ENCODE measurements at regions not wholly inside any gene's neighbourhood (a gene's known extent, or its start where the extent isn't known, plus 50 kb on each side); places are given as distances from the start of the nearest gene placed in this dataset.

DNA sequence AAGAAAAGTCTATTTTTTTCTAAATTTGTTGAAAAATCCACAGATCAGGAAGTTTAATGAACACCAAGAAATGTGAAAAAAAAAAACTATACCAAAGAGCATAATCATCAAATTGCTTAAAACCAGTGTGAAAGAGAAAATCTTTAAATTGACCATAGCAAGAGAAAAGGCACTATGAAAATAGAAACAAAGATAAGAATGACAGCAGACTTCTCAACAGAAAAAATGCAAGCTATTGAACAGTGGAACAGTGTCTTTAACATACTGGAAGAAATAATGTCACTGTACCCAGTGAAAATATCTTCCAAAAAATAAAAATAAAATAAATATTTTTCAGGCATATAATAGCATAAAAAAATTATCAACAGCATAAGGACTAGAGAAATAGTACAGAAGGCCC, 243.0 kb upstream of the GJB5 start:
- Histone ChIP-seq H3K4me3 (ENCODE audit: low read depth in 1 of 2, low read length in 2 of 2) (no peak overlapping the region), H3K4me1 (ENCODE audit: control insufficient read depth in 1 of 2, insufficient read depth in 2 of 2, low read length in 2 of 2) (no peaks in the 10 kb centered on the region), H3K27ac (ENCODE audit: low read length) (no peak overlapping the region), H3K9me3 (ENCODE audit: control insufficient read depth in 1 of 2, low read length in 2 of 2) (peaks cover 14 to 18% of the 10 kb centered on the region in 2 donors), H3K36me3 (ENCODE audit: control insufficient read depth in 1 of 2, insufficient read depth in 2 of 2, low read length in 2 of 2) (no peaks in the 10 kb centered on the region), H3K27me3 (ENCODE audit: low read depth, low read length) (no peaks in the 10 kb centered on the region)

GRCh38 chr1:34518146-34518699, 236.6 kb upstream of the GJB5 start:
- Histone ChIP-seq H3K4me1 (ENCODE audit: control insufficient read depth in 1 of 2, insufficient read depth in 2 of 2, low read length in 2 of 2) (no peaks in the 10 kb centered on the region), H3K9me3 (ENCODE audit: control insufficient read depth in 1 of 2, low read length in 2 of 2) (no peaks in the 10 kb centered on the region), H3K36me3 (ENCODE audit: control insufficient read depth in 1 of 2, insufficient read depth in 2 of 2, low read length in 2 of 2) (no peaks in the 10 kb centered on the region), H3K4me3 (ENCODE audit: low read depth in 1 of 2, low read length in 2 of 2) (no peak overlapping the region), H3K27ac (ENCODE audit: low read length) (no peak overlapping the region), H3K27me3 (ENCODE audit: low read depth, low read length) (no peaks in the 10 kb centered on the region)

GRCh38 chr1:34520111-34520510, 234.7 kb upstream of the GJB5 start:
- Histone ChIP-seq H3K27ac (ENCODE audit: low read length) (no peak overlapping the region), H3K27me3 (ENCODE audit: low read depth, low read length) (no peaks in the 10 kb centered on the region), H3K4me3 (ENCODE audit: low read depth in 1 of 2, low read length in 2 of 2) (no peak overlapping the region), H3K9me3 (ENCODE audit: control insufficient read depth in 1 of 2, low read length in 2 of 2) (no peaks in the 10 kb centered on the region), H3K36me3 (ENCODE audit: control insufficient read depth in 1 of 2, insufficient read depth in 2 of 2, low read length in 2 of 2) (no peaks in the 10 kb centered on the region), H3K4me1 (ENCODE audit: control insufficient read depth in 1 of 2, insufficient read depth in 2 of 2, low read length in 2 of 2) (no peaks in the 10 kb centered on the region)

DNA sequence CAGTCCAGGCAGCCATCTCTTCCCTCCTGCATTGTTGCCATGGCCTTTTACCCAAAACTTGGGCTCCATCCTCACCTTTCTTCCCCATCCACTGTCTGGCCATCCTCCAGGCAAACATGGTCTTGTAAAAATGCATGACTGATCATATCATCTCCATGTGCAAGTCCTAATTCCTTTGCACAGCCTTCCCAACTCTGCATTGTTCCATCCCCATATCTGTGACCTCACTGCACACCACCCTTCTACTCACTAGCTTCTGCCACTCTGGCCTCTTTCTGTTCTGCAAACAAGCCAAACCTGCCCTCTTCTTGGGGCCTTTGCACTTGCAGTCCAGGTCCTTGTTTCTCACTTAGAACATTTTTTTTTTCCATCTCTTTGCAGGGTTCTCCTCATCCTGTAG, 230.1 kb upstream of the GJB5 start:
- H3K27me3 ChIP-seq (ENCODE audit: low read depth, low read length): no peaks in the 10 kb centered on the region
- H3K36me3 ChIP-seq (ENCODE audit: control insufficient read depth in 1 of 2, insufficient read depth in 2 of 2, low read length in 2 of 2): no peaks in the 10 kb centered on the region
- no peaks in the 10 kb centered on the region for H3K9me3 ChIP-seq (ENCODE audit: control insufficient read depth in 1 of 2, low read length in 2 of 2)
- H3K4me1 ChIP-seq (ENCODE audit: control insufficient read depth in 1 of 2, insufficient read depth in 2 of 2, low read length in 2 of 2): no peaks in the 10 kb centered on the region
- no peak overlapping the region for H3K4me3 ChIP-seq (ENCODE audit: low read depth in 1 of 2, low read length in 2 of 2)
- no peak overlapping the region for H3K27ac ChIP-seq (ENCODE audit: low read length)

- no peaks in the 10 kb centered on the region for H3K4me1 ChIP-seq (ENCODE audit: control insufficient read depth in 1 of 2, insufficient read depth in 2 of 2, low read length in 2 of 2)
- no peaks in the 10 kb centered on the region for H3K9me3 ChIP-seq (ENCODE audit: control insufficient read depth in 1 of 2, low read length in 2 of 2)
- H3K4me3 ChIP-seq (ENCODE audit: low read depth in 1 of 2, low read length in 2 of 2): no peak overlapping the region
- no peaks in the 10 kb centered on the region for H3K27me3 ChIP-seq (ENCODE audit: low read depth, low read length)
- no peak overlapping the region for H3K27ac ChIP-seq (ENCODE audit: low read length)
- no peaks in the 10 kb centered on the region for H3K36me3 ChIP-seq (ENCODE audit: control insufficient read depth in 1 of 2, insufficient read depth in 2 of 2, low read length in 2 of 2)
Measured at GRCh38 chr1:34529935-34530859, 224.7 kb upstream of the GJB5 start.

- Histone ChIP-seq H3K4me3 (ENCODE audit: low read depth in 1 of 2, low read length in 2 of 2) (no peak overlapping the region), H3K27ac (ENCODE audit: low read length) (no peak overlapping the region), H3K36me3 (ENCODE audit: control insufficient read depth in 1 of 2, insufficient read depth in 2 of 2, low read length in 2 of 2) (no peaks in the 10 kb centered on the region), H3K27me3 (ENCODE audit: low read depth, low read length) (no peaks in the 10 kb centered on the region), H3K4me1 (ENCODE audit: control insufficient read depth in 1 of 2, insufficient read depth in 2 of 2, low read length in 2 of 2) (no peaks in the 10 kb centered on the region), H3K9me3 (ENCODE audit: control insufficient read depth in 1 of 2, low read length in 2 of 2) (no peaks in the 10 kb centered on the region)
Measured at GRCh38 chr1:34532113-34532512, 222.7 kb upstream of the GJB5 start.

- Histone ChIP-seq H3K4me1 (ENCODE audit: control insufficient read depth in 1 of 2, insufficient read depth in 2 of 2, low read length in 2 of 2) (no peaks in the 10 kb centered on the region), H3K27me3 (ENCODE audit: low read depth, low read length) (no peaks in the 10 kb centered on the region), H3K4me3 (ENCODE audit: low read depth in 1 of 2, low read length in 2 of 2) (no peak overlapping the region), H3K36me3 (ENCODE audit: control insufficient read depth in 1 of 2, insufficient read depth in 2 of 2, low read length in 2 of 2) (no peaks in the 10 kb centered on the region), H3K27ac (ENCODE audit: low read length) (no peak overlapping the region), H3K9me3 (ENCODE audit: control insufficient read depth in 1 of 2, low read length in 2 of 2) (no peaks in the 10 kb centered on the region)
Measured at GRCh38 chr1:34538481-34538880, 216.4 kb upstream of the GJB5 start.

DNA sequence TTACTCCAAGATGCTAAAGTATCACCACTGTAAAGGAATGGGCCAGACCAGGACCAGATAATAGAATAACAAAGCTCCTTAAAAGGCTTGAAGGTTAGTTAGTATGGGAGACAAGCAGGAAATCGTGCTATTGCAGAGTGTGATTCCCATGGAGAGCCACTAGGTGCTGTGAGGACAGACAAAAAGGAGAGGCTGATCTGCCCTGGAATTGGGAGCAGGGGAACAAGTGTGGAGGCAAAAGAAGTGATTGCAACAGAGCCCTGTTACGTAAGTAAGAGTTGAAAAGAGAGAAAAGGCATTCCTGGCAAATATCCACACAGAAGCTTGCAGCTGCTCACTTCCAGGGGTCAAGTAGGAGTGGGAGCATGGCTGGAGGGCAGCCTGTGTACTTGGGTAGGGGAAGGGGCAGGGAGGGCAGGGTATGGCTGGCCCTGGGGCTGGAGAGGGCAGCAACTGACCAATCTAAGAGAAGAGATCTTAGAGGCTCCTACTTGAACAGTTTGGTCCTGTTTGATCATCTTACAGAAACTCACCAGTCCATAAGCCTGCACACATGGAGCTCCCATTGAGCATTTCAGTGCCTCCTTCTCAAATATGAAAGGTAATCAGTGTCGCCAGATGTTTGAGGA, 207.7 kb upstream of the GJB5 start:
- Histone ChIP-seq H3K27me3 (ENCODE audit: low read depth, low read length) (no peaks in the 10 kb centered on the region), H3K4me1 (ENCODE audit: control insufficient read depth in 1 of 2, insufficient read depth in 2 of 2, low read length in 2 of 2) (no peaks in the 10 kb centered on the region), H3K36me3 (ENCODE audit: control insufficient read depth in 1 of 2, insufficient read depth in 2 of 2, low read length in 2 of 2) (no peaks in the 10 kb centered on the region), H3K27ac (ENCODE audit: low read length) (no peak overlapping the region), H3K4me3 (ENCODE audit: low read depth in 1 of 2, low read length in 2 of 2) (no peak overlapping the region), H3K9me3 (ENCODE audit: control insufficient read depth in 1 of 2, low read length in 2 of 2) (peaks cover 0 to 5% of the 10 kb centered on the region in 2 donors)

DNA sequence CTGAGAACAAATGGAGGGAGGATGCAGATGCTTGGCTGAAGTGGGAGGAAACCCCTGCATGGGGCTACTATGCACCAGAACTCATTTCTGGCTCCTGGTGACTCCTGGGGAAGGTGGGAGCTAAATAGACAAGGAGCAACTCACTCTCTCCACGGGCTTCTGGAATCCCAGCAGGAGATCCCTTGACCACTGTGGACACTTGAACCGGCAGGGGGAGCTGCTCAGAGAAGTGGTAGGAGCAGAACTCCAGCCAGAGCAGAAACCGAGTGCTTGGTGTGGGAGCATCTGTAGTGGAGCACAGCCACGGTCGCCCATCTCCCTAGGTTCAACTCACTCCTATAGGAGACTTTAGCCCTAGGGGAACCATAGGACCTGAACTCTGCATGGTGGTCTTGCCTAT, 205.6 kb upstream of the GJB5 start:
- no peak overlapping the region for H3K4me3 ChIP-seq (ENCODE audit: low read depth in 1 of 2, low read length in 2 of 2)
- H3K27me3 ChIP-seq (ENCODE audit: low read depth, low read length): no peaks in the 10 kb centered on the region
- H3K27ac ChIP-seq (ENCODE audit: low read length): no peak overlapping the region
- peaks cover 0 to 5% of the 10 kb centered on the region in 2 donors for H3K9me3 ChIP-seq (ENCODE audit: control insufficient read depth in 1 of 2, low read length in 2 of 2)
- H3K4me1 ChIP-seq (ENCODE audit: control insufficient read depth in 1 of 2, insufficient read depth in 2 of 2, low read length in 2 of 2): no peaks in the 10 kb centered on the region
- H3K36me3 ChIP-seq (ENCODE audit: control insufficient read depth in 1 of 2, insufficient read depth in 2 of 2, low read length in 2 of 2): no peaks in the 10 kb centered on the region

DNA sequence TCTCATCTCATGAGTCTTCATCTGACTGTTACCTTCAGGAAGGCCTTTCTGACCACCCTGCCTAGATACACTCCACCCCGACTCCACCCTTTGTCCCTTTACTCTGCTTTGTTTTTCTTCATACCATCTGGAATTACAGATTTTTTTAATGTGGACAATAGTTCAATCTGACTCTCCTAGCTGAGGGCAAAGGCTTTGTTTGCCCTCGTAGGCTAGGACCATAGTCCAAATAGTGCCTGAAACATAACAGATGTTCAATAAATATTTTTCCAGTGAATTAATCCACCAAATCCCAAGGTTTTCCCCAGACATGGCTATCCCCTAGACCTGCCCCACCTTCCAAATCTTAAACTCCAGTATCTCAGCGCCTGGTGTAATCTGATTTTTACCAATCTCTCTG, 176.5 kb upstream of the GJB5 start:
- Histone ChIP-seq H3K9me3 (ENCODE audit: control insufficient read depth in 1 of 2, low read length in 2 of 2) (peaks cover 0 to 3% of the 10 kb centered on the region in 2 donors), H3K27ac (ENCODE audit: low read length) (no peak overlapping the region), H3K27me3 (ENCODE audit: low read depth, low read length) (no peaks in the 10 kb centered on the region), H3K4me1 (ENCODE audit: control insufficient read depth in 1 of 2, insufficient read depth in 2 of 2, low read length in 2 of 2) (no peaks in the 10 kb centered on the region), H3K36me3 (ENCODE audit: control insufficient read depth in 1 of 2, insufficient read depth in 2 of 2, low read length in 2 of 2) (no peaks in the 10 kb centered on the region), H3K4me3 (ENCODE audit: low read depth in 1 of 2, low read length in 2 of 2) (no peak overlapping the region)

DNA sequence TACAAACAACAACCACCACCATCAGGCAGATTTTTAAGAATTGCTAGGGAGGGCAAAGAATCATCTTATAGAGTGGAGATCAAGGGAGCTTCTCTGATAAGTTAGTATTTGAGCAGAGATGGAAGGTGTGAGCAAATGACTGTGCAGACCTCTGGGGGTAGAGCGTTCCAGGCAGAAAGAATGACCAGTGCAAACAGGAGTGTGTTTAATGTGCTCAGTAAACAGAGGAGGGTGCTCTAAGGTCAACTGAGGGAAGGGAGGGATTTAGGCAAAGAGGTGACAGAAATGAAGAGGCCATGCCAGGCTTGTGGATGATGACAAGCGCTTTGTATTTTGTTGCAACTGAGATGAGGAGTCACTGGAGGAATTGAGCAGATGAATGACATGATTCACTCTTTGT, 172.5 kb upstream of the GJB5 start:
- Histone ChIP-seq H3K4me3 (ENCODE audit: low read depth in 1 of 2, low read length in 2 of 2) (no peak overlapping the region), H3K4me1 (ENCODE audit: control insufficient read depth in 1 of 2, insufficient read depth in 2 of 2, low read length in 2 of 2) (no peaks in the 10 kb centered on the region), H3K9me3 (ENCODE audit: control insufficient read depth in 1 of 2, low read length in 2 of 2) (peaks cover 0 to 3% of the 10 kb centered on the region in 2 donors), H3K27me3 (ENCODE audit: low read depth, low read length) (no peaks in the 10 kb centered on the region), H3K27ac (ENCODE audit: low read length) (no peak overlapping the region), H3K36me3 (ENCODE audit: control insufficient read depth in 1 of 2, insufficient read depth in 2 of 2, low read length in 2 of 2) (no peaks in the 10 kb centered on the region)
